HepG2 (cell line): ENCODE measurements at regions not wholly inside any gene's neighbourhood (a gene's known extent, or its start where the extent isn't known, plus 50 kb on each side); places are given as distances from the start of the nearest gene placed in this dataset.

Experiments used
- ATF2 ChIP-seq: sonication (generic); formaldehyde crosslinking; IDR thresholded peaks from 2 replicates; pipeline ENCODE4 v1.4.0; 2020; ENCODE audit warnings: missing genetic modification reagents
- BHLHE40 ChIP-seq: IDR thresholded peaks from 2 replicates; pipeline ENCODE4 v1.6.1; 2011; ENCODE audit warnings: low read length, improper control_type of control experiment
- FOXO1 ChIP-seq: sonication (generic); formaldehyde crosslinking; IDR thresholded peaks from 2 replicates; pipeline ENCODE4 v1.4.0; 2020; ENCODE audit warnings: missing genetic modification reagents
- JUNB ChIP-seq: sonication (generic); formaldehyde crosslinking; IDR thresholded peaks from 2 replicates; pipeline ENCODE4 v1.8.0; 2022; ENCODE audit warnings: missing genetic modification reagents, mild to moderate bottlenecking, borderline replicate concordance
- TAF1 ChIP-seq: sonication (generic); formaldehyde crosslinking; IDR thresholded peaks from 2 replicates; pipeline ENCODE4 v1.4.0; 2020; ENCODE audit warnings: missing genetic modification reagents
- TGIF2 ChIP-seq: IDR thresholded peaks from 2 replicates; pipeline ENCODE4 v1.6.1; 2016; ENCODE audit warnings: control low read depth, missing compliant biosample characterization
- TRIM24 ChIP-seq: sonication (generic); formaldehyde crosslinking; IDR thresholded peaks from 2 replicates; pipeline ENCODE4 v1.8.0; 2022; ENCODE audit warnings: mild to moderate bottlenecking, missing genetic modification reagents
- UBTF ChIP-seq: sonication (generic); formaldehyde crosslinking; IDR thresholded peaks from 2 replicates; pipeline ENCODE4 v1.4.0; 2020; ENCODE audit warnings: mild to moderate bottlenecking, missing genetic modification reagents
- ZFP37 ChIP-seq: sonication (generic); formaldehyde crosslinking; IDR thresholded peaks from 2 replicates; pipeline ENCODE4 v1.4.0; 2020; ENCODE audit warnings: missing genetic modification reagents, borderline replicate concordance
- ZNF143 ChIP-seq: sonication (generic); formaldehyde crosslinking; IDR thresholded peaks from 2 replicates; pipeline ENCODE4 v1.4.0; 2020; ENCODE audit warnings: missing genetic modification reagents
- ZNF780A ChIP-seq: sonication (generic); formaldehyde crosslinking; IDR thresholded peaks from 2 replicates; pipeline ENCODE4 v1.8.0; 2022; ENCODE audit warnings: mild to moderate bottlenecking, missing genetic modification reagents, moderate library complexity
- TF ChIP-seq, protein P1 (sequence below): sonication (generic); formaldehyde crosslinking; IDR thresholded peaks from 2 replicates; pipeline ENCODE4 v1.5.0; 2020; ENCODE audit warnings: mild to moderate bottlenecking, missing genetic modification reagents, moderate library complexity
- TF ChIP-seq, protein P2 (sequence below): sonication (generic); formaldehyde crosslinking; IDR thresholded peaks from 2 replicates; pipeline ENCODE4 v1.8.0; 2022; ENCODE audit warnings: low read depth, missing genetic modification reagents

DNA sequence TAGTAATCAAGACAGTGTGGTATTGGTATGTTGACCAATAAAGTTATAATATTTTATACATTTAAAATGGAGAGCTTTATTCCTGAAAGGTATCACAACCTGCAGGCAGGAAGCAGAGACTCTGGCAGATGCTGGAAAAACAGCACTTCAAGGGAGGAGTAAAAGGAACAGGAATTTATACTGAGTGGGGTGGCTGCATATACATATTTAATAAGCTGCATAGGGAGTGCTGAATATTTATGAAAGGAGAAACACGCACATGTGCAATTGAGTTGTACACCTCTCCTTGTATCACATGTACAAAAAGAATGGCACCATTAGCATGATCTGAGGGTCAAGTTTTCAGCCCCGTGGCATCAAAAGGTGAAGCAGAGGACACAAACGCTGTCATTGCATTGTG lies 104.9 kb upstream of the PAXBP1 start:
- no peak for TF ChIP-seq TGIF2
- no peak for TF ChIP-seq UBTF (CRISPR knock-in tag)
- TF ChIP-seq FOXO1 (CRISPR knock-in tag) = no peak
- TF ChIP-seq, protein P1, sequence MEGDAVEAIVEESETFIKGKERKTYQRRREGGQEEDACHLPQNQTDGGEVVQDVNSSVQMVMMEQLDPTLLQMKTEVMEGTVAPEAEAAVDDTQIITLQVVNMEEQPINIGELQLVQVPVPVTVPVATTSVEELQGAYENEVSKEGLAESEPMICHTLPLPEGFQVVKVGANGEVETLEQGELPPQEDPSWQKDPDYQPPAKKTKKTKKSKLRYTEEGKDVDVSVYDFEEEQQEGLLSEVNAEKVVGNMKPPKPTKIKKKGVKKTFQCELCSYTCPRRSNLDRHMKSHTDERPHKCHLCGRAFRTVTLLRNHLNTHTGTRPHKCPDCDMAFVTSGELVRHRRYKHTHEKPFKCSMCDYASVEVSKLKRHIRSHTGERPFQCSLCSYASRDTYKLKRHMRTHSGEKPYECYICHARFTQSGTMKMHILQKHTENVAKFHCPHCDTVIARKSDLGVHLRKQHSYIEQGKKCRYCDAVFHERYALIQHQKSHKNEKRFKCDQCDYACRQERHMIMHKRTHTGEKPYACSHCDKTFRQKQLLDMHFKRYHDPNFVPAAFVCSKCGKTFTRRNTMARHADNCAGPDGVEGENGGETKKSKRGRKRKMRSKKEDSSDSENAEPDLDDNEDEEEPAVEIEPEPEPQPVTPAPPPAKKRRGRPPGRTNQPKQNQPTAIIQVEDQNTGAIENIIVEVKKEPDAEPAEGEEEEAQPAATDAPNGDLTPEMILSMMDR (CRISPR knock-in tag) = no peak
- TF ChIP-seq JUNB = no peak
- no peak for TF ChIP-seq TRIM24 (CRISPR knock-in tag)
- TF ChIP-seq BHLHE40 = no peak
- TF ChIP-seq, protein P2, sequence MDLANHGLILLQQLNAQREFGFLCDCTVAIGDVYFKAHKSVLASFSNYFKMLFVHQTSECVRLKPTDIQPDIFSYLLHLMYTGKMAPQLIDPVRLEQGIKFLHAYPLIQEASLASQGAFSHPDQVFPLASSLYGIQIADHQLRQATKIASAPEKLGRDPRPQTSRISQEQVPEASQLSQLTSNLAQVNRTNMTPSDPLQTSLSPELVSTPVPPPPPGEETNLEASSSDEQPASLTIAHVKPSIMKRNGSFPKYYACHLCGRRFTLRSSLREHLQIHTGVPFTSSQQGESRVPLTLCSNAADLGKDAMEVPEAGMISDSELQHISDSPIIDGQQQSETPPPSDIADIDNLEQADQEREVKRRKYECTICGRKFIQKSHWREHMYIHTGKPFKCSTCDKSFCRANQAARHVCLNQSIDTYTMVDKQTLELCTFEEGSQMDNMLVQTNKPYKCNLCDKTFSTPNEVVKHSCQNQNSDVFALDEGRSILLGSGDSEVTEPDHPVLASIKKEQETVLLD (CRISPR knock-in tag) = no peak
- TF ChIP-seq ZFP37 (CRISPR knock-in tag) = no peak
- TF ChIP-seq ATF2 = no peak
- TF ChIP-seq ZNF143 = no peak
- no peak for TF ChIP-seq ZNF780A (CRISPR knock-in tag)
- TF ChIP-seq TAF1 (CRISPR knock-in tag) = no peak
